HK-2 (cell line): ENCODE measurements at regions not wholly inside any gene's neighbourhood (a gene's known extent, or its start where the extent isn't known, plus 50 kb on each side); places are given as distances from the start of the nearest gene placed in this dataset.

Experiments used
- DNase-seq: peaks from one replicate; pipeline ENCODE4 v3.0.0-alpha.2; 2018; ENCODE audit not compliant: unreplicated experiment

DNA sequence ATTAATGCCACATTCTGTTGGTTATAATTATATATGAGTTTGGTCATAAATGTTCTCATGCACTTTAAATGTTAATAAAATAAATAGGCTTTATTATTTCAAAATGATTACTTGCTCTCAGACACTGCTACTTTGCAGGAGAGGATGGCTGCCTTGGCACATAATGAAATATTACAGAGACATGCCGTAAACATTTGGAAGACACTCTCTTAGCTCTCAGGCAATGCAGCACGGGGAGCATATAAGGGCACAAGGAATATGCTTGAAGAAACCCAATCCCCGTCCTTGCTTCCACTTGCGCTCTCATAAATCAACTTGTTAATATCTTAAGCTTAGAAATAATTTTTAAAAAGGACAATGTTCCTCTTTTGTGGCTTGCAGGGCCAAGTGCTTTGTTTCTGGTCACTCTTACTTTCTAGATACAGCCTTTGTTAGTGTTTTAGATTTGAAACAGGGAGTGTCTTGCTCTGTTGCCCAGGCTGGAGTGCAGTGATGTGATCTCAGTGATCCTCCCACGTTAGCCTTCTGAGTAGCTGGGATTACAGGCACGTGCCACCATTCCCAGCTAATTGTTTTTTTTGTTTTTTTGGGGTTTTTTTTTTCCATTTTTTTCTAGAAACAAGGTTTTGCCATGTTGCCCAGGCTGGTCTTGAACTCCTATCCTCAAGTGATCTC lies 445.0 kb downstream of the SPRY1 start:
- no peak for DNase-seq

DNA sequence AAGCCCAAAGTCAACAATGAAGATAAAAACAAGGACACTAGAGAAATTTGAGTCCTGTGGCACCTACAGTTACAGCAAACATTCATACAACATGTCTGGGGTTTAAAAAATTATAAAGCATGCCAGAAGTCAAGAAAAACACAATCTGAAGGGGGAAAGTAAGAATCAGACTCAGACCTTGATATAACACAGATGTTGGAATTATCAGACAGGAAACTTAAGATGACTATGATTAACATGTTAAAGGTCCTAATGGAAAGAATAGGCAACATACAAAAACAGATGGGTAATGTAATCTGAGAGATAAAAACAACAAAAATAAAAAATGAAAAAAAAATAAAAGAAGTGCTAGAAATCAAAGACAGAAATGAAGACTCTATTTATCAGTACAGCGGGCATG lies 446.5 kb downstream of the SPRY1 start:
- no peak for DNase-seq

GRCh38 chr4:123844374-123844773 lies 447.8 kb downstream of the SPRY1 start:
- DNase-seq: no peak

- DNase-seq: no peak
Observed at GRCh38 chr4:123846092-123846491, 449.5 kb downstream of the SPRY1 start.

- DNase-seq: no peak
Observed at GRCh38 chr4:123846561-123846960, 450.0 kb downstream of the SPRY1 start.

DNA sequence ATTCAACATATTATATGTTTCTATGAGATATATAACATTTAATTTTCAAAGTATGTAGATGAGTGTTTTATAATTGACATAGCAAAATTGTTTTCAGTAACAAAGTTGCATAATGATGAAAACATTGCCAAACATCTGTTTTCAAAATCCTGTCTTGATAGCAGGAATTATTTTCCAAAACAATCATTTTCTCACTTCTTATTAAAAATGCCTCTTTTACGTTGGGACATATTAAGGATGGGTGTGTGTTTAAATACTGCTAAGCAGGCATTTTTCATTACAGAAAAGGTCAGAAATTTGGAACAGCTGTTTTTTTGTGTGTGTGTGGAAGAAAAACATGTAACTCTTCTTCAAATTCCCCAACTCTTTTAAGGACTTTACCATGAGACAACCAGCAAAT lies 452.0 kb downstream of the SPRY1 start:
- DNase-seq: no peak

- DNase-seq: no peak
Observed at GRCh38 chr4:123849495-123849894, 452.9 kb downstream of the SPRY1 start.

GRCh38 chr4:123851521-123851920 lies 454.9 kb downstream of the SPRY1 start:
- DNase-seq: no peak

DNA sequence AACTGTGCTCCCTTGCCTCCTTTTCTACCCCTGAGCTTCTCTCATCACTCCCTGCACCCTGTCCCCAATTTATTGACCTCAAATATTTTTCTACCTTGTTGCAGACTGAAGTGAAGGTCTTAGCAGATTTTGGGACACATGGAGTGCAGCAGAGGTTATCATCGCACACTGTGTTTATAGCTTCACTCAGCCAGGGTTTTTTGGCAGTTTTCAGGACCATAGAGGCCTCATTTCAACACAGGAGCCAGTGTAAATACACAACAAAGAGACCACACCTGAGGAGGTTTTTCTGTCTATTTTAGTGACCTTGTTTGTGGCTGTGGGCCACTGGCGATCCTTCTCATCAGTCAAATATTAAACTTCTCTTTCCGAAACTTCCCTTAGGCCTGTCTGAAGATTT lies 457.1 kb downstream of the SPRY1 start:
- DNase-seq: no peak

DNA sequence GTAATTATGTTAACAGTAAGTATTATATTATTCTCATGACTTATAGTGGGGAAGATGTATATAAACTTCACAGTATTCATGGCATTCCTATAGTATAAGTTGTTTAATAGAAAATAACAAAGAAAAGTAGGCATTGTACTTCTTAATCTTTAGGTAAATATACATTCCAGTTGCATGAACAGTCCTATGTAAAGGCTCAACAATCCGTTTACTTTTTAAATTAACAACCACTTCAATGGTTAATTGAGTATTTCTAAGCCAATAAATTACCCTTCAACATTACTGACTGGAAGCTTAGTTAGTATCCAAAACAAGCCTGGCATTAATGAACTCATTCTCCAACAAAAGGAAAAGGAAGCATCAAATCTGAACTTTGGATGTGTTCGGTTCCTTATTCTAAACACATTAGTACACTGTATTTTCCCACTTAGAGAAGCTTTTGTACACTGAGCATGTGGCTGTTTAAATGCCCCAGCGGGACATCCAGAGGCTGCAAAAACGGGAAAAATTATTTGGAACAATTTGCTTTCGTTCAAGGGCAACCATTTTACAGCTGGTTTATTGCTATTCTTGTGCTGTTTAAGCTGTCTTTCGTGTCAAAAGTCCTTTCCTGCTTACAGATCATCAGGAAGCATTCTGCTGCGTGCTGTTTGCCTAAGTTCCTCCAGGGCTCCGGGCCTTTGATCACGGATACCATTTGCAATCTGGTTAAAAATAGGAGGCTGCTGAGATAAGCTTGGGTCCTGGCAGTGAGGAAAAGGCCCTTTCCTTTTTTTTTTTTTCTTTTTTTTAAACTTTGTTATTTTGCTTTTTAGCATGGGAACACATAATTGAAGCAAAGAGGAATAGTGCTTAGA lies 460.3 kb downstream of the SPRY1 start:
- no peak for DNase-seq

DNA sequence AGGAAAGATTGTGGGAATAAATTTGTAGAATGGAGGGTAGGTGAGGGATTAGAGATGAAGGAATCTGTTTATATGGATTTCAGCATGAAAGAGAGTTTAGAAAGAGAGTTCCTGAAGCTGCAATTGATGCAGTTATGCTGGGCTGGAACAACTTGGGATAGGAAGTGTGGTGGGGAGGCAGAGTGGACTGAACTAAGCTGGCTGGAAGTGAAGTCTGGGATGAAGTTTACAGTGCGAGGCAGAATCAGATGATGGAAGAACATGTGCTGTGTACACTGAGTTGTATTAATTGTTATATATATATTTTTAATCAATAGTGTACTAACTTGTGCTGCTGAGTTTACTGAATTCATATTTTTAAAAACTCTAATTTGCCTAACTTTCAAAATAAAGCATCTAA lies 461.9 kb downstream of the SPRY1 start:
- no peak for DNase-seq

GRCh38 chr4:123862812-123863211 lies 466.2 kb downstream of the SPRY1 start:
- DNase-seq: no peak

GRCh38 chr4:123866796-123867195 lies 470.2 kb downstream of the SPRY1 start:
- no peak for DNase-seq

DNA sequence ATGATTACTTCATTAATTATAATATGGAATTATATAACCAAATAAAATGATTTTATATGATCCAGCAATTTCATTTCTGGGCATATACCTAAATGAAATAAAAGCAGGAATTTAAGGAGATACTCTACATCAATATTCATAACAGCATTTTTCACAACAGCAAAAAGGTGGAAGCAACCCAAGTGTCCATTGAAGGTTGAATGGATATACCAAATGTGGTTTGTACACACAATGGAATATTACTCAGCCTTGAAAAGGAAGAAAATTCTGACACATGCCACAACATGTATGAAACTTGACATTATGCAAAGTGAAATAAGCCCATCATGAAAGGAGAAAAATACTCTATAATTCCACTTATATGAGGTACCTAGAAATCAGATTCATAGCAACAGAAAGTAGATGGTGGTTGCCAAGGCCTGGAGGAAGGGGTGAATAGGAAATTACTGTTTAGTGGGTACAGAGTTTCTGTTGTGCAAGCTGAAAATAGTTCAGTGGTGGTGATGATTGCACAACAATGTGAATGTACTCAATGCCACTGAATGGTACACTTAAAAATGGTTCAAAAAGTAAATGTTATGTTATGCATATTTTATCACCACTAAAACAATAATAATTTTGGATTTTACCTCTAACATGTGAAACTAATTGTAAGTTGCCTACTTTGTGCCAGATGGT lies 471.5 kb downstream of the SPRY1 start:
- no peak for DNase-seq

DNA sequence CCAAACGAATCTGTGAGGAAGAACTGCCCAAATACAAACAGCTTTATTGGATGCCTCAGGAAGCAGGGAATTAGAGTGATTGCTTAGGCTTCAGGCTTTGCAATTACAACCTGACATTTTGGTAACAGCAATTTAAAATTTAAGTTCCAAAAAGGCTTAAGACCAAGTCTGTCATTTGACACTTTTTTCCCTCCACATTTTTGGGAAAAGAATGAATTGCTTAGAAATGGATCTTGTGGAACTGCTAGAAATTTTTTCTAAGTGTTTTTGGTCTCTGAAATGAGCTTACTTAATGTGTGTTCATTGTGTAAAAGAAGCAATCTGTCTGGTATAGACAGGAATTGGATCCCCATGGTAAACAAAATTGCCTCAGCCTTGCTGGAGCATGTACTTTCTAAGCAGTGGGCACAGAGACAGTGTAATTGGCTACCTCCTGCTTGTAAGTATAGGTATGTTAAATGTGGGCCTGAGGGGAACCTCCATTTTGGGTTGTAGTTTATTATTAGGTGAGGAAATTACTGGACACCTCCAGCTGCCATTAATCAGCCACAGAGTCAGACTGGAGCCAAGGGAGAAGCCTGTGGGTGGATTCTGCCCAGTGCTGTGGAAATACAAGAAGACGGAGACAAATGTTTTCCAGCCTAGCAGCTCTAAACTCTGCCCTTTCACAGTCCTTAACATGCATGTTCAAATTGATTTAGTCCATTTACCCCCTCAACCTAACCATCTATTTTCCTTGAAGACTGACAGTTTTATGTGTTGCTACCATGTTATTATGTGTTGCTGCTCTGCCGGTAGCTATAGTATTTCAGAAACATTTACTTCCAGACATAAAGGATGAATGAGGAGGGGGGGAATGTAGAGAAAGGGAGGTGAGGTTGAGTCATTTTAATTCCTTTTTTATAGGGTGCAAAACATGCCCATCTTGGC lies 473.0 kb downstream of the SPRY1 start:
- DNase-seq: no peak

DNA sequence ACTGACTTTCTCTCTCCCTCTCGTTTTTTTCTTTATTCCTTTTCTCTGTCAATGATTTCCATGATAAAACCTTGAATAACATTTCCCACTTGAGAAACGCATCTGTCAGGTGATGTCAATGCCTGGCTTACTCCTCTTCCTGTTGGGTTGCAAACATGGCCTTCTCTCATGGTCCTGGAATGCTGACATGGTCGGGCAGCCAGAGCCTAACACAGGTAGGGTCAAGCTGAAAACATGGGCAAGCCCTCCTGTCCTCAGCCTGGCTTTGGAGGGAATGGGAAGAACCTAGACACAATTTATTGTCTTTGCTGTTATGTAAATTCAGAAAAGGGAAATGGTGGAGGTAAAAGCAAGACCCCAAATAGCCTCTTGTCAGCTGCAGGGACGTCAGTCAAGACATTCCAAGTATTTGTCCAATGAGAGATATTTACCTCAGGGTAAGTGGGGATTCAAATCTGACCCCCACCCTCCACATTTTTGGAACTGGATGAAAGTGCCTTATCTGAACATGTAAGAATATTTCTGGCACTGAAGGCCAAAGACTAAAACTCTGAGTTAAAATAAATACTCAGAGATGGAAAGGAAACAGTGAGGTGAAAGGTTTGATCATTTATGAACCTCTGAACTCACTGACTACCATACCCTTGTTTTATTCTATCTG lies 473.8 kb downstream of the SPRY1 start:
- DNase-seq: no peak

GRCh38 chr4:123871341-123871740 lies 474.7 kb downstream of the SPRY1 start:
- DNase-seq: no peak

DNA sequence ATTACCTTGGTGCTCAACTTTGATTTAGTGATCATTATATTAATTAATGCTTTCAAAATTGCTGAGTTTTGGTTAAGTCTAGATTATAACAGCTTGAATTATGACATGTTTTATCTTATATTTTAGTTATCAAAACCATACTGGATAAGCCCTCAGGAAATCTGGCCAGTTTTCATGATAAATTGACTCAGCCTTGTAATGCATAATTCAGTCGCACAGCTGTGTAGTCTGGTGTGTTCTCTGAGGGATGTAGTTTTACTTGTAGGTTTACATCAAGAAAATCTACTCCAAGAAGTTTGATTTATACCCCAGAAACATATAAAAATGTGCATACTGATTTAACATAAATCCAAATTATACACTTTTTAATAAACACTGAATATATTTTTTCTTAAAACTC lies 477.5 kb downstream of the SPRY1 start:
- DNase-seq: no peak

GRCh38 chr4:123876143-123876542 lies 479.5 kb downstream of the SPRY1 start:
- no peak for DNase-seq

DNA sequence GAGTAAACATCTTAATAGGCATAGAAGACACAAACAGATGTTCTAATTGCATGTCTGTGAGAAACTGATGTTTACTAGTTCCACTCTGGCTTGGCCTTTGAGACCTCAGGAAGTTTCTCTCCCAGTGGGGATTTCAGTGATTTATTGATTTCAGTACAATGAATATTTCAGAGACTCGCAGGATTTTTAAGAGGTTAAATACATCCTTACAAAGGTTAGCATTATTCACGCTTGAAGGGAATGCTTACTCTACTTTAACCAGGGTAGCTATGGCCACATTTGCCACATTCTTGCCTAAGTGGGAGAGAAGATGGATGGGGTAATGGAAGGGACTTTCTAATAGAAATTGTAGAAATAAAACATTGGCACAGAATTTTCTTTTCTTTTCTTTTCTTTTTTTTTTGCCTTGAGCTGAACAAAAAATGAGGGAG lies 480.1 kb downstream of the SPRY1 start:
- no peak for DNase-seq

DNA sequence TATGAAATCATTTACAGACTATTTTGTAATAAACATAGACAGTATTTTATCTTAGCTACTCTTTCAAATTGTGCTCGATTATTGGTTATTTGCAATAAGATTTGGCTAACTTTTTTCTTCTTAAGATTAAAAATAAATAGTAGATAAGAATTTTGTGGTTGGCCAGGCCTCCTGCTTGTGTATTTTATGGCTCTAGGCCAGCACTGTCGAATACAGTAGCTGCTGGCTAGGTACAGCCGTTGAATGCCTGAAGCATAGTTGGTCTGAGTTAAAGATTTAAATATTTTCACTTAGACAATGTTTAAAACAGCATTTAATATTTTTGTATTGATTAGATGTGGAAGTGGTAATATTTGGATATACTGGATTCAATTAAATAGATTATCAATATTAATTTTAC lies 481.0 kb downstream of the SPRY1 start:
- no peak for DNase-seq
